Limb (tissue), 2 donors: ENCODE measurements at regions not wholly inside any gene's neighbourhood (a gene's known extent, or its start where the extent isn't known, plus 50 kb on each side); places are given as distances from the start of the nearest gene placed in this dataset.
A peak's percentile ranks its signal among the peaks of the same experiment; 100 is the strongest.
"Not testable (repeated sequence)": the region's sequence is repeated elsewhere in the genome, so short reads cannot be mapped to it uniquely, and the experiment has no call there.

Experiments
- DNase-seq, 2 donors: peaks; one replicate each; pipeline ENCODE4 v3.0.0-alpha.2; 2016; ENCODE audit errors: extremely low spot score in 2 of 2

DNA sequence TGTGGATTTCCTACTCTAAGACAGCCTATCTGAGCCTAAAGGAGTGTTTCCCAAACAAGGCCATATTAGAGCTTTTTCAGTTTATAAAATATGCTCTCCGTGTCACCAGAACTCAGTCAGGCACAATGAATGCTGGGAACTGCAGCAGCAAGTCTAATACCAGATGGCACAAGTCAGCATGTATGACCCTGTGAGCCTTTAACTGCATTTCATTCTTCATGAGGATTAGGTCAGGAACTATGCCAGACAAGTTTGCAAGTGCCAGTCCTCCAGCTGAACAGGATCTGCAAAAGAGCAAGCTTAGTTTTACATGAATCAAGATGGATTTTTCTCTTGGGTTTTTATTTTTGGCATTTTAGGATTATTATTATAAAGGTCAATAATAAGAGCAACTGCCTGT lies 66.7 kb upstream of the SAMD5 start:
- DNase-seq, result peak in 1 of 2 donors; percentile 18

DNA sequence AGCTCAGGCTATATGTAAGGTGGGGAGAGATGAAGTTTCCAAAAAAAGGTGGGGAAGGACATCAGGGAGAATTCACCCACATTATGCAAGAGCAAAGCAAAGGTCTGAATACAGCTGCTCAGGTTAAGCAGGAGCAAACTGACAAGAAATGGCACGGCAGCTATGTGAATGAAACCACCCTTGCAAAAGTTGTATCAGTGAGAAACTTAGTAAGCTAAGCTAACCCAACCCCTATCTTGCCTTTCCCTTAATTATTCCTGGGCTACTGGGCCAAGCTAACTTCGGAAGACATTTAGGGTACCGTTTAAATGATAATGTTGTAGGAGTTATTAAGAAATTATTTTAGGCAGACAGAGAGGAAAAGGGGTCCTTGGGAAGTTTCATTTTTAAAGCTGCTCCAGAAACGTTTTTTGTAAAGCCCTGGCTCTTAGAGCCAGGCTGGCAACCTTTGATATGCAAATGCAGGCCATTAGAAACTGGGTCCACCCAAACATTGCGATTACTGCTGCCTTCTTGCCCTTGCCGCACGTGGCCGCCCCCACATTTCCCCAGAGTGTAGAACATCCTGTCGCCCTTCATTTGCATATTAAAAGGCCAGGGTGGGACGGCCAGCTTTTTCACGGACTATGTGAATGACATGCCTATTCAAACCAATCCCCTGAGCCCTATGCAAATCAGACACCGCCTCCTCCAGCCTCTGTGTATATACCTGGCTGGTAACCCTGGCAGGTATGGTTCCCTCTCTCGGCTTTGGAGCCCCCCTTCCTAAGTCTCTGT lies 60.5 kb upstream of the SAMD5 start:
- no peak for DNase-seq

DNA sequence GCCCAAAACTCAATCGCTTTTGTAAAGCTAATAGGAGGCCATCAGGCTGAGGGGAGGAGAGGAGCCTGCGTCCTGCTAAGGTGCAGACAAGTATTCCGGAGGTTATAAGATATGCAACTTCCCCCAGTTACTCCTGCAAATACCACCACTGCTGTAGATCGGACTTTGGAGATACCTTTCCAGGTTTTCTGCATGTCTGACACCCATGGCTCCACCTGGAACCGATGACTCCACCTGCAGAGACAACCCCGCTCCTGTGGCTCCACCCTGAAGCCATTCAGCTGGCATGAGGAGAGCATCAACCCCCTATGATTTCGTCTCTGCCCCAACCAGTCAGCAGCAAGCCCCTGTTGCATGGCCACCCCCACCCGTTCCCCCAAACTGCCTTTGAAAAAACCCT lies 59.7 kb upstream of the SAMD5 start:
- no peak for DNase-seq

GRCh38 chr6:147449405-147450161 lies 58.9 kb upstream of the SAMD5 start:
- DNase-seq, result no peak

GRCh38 chr6:147453361-147453760 lies 55.1 kb upstream of the SAMD5 start:
- no peak for DNase-seq

DNA sequence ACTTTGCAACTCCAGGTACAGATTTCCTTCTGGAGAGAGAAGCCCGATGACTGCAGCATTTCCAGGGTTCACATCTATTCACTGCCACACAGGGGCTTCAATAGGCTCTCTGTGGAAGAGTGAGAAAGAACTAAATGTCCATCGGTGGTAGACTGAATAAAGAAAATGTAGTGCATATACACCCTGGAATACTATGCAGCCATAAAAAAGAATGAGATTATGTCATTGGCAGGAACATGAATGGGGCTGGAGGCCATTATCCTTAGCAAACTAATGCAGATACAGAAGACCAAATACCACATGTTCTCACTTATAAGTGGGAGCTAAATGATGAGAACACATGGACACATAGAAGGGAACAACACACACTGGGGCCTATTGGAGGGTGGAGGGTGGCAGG lies 53.6 kb upstream of the SAMD5 start:
- DNase-seq, result not testable (repeated sequence)
